ENCODE measurements at regions not wholly inside any gene's neighbourhood (a gene's known extent, or its start where the extent isn't known, plus 50 kb on each side); places are given as distances from the start of the nearest gene placed in this dataset.

DNA sequence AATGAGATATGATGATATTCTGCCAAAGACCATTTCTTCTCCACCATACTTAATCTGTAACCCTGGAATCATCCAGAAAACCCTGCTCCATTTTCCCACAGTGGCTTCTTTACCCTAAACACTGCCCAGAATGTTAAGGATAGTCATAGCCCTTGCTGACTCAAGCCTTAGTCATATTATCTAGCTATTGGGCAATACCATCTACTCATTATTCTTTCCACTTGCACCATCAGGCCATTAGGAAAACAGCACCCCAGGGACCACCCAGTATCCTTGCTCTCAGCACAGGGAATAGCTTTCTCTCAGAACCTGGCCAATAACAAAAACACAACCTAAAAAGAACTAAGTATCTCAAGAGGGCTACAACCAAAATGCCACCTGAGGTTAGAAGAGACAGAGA is 445.7 kb upstream of the SLC14A2 start:
- no peaks in the 10 kb centered on the region for H3K4me1 ChIP-seq (ENCODE audit: insufficient read depth, low read length)
- no peak overlapping the region for H3K27ac ChIP-seq (ENCODE audit: extremely low read length, insufficient read depth, low read length)
- no peak overlapping the region for H3K4me3 ChIP-seq (replicated peaks in 1 of 3; ENCODE audit: insufficient read depth in 1 of 3, low read depth in 2 of 3, low read length in 3 of 3)
- H4K20me1 ChIP-seq (ENCODE audit: insufficient read depth, low read length): no peaks in the 10 kb centered on the region
- POLR2A ChIA-PET: no interaction called here
- no peaks in the 10 kb centered on the region for H3K79me2 ChIP-seq (ENCODE audit: insufficient read depth, low read length)
- H3K9ac ChIP-seq (ENCODE audit: insufficient read depth, low read depth, low read length): no peak overlapping the region
- CTCF ChIA-PET (ENCODE audit: low intra/inter-chr PET ratio, low total read pairs): no interaction called here
- H3K27me3 ChIP-seq (ENCODE audit: control insufficient read depth in 1 of 2, insufficient read depth in 2 of 2, low read length in 2 of 2): no peaks in the 10 kb centered on the region
- ATAC-seq: no peak
- no peak for DNase-seq (ENCODE audit: low spot score)
- TF ChIP-seq ZC3H4 (CRISPR knock-in tag; IDR thresholded peaks at IDR 0.05; ENCODE audit: borderline replicate concordance): no peak
- no TSS peak for BruUV-seq (replicated peaks)
- H3K9me3 ChIP-seq (ENCODE audit: low read length): no peaks in the 10 kb centered on the region; the same call in 1 of the 2 replicates
- intact Hi-C loops (cut with micrococcal nuclease; ENCODE audit: unreplicated experiment): no loop called here
- no peak overlapping the region for H3K4me2 ChIP-seq (ENCODE audit: low read depth, low read length)
- in situ Hi-C loops (cut with HindIII; ENCODE audit: extremely low pct_ligation_motif_present, low pct_unique_long_range_greater_than_20kb): no loop called here
- H3K36me3 ChIP-seq (replicated peaks in 1 of 2; ENCODE audit: control insufficient read depth in 1 of 2, insufficient read depth in 2 of 2, low read length in 2 of 2): no peaks in the 10 kb centered on the region
- H2AFZ ChIP-seq (ENCODE audit: low read length): no peak overlapping the region
- FAIRE-seq: no peak

DNA sequence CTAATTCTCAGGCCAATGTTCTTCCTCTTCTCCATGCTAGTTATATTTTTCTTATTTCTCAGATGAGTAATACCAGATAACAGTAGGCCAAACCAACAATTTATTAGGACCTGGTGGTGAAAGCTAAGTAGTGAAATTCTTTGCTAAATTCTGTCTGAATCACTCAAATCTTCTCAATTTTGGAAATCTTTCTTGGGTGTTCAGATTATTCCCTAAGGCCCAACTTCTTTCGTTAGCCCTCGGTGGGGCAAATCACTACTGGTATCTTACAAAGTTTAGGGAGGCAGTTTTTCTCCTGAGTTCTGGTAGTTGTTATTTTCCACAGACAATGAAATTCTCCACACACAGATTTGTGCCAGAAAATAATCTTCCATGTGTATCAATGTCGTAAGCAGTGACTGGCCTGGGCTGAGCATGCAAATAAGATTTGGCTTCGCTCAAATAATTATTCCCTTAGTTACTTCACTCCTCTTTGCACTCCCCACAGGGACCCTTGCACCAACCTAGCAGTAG is 443.5 kb upstream of the SLC14A2 start:
- H3K9me3 ChIP-seq (ENCODE audit: low read length): no peaks in the 10 kb centered on the region; the same call in 1 of the 2 replicates
- intact Hi-C loops (cut with micrococcal nuclease; ENCODE audit: unreplicated experiment): no loop called here
- H3K4me3 ChIP-seq (replicated peaks in 1 of 3; ENCODE audit: insufficient read depth in 1 of 3, low read depth in 2 of 3, low read length in 3 of 3): no peak overlapping the region
- 40% methylated on average over 4 of the region's 4 CpGs for WGBS (ENCODE audit: low lambda C conversion rate)
- no peaks in the 10 kb centered on the region for H3K79me2 ChIP-seq (ENCODE audit: insufficient read depth, low read length)
- H3K27ac ChIP-seq (ENCODE audit: extremely low read length, insufficient read depth, low read length): no peak overlapping the region
- DNase-seq (ENCODE audit: low spot score) (no peak), ATAC-seq (no peak), FAIRE-seq (no peak)
- H3K27me3 ChIP-seq (ENCODE audit: control insufficient read depth in 1 of 2, insufficient read depth in 2 of 2, low read length in 2 of 2): no peaks in the 10 kb centered on the region
- no peaks in the 10 kb centered on the region for H4K20me1 ChIP-seq (ENCODE audit: insufficient read depth, low read length)
- ChIA-PET CTCF (ENCODE audit: low intra/inter-chr PET ratio, low total read pairs) (no interaction called here), POLR2A (no interaction called here)
- no peaks in the 10 kb centered on the region for H3K4me1 ChIP-seq (ENCODE audit: insufficient read depth, low read length)
- TF ChIP-seq ZNF710 (CRISPR knock-in tag; IDR thresholded peaks at IDR 0.05; ENCODE audit: borderline replicate concordance): no peak
- TF ChIP-seq HNRNPK (IDR thresholded peaks at IDR 0.05; ENCODE audit: low read depth, low read length, poor library complexity, severe bottlenecking): no peak
- no peak for TF ChIP-seq ATF7 (IDR thresholded peaks at IDR 0.05)
- no peak for TF ChIP-seq ATF7 (CRISPR knock-in tag; IDR thresholded peaks at IDR 0.05)
- no peak for TF ChIP-seq ZNF318 (CRISPR knock-in tag; IDR thresholded peaks at IDR 0.05)
- TF ChIP-seq, protein P1, sequence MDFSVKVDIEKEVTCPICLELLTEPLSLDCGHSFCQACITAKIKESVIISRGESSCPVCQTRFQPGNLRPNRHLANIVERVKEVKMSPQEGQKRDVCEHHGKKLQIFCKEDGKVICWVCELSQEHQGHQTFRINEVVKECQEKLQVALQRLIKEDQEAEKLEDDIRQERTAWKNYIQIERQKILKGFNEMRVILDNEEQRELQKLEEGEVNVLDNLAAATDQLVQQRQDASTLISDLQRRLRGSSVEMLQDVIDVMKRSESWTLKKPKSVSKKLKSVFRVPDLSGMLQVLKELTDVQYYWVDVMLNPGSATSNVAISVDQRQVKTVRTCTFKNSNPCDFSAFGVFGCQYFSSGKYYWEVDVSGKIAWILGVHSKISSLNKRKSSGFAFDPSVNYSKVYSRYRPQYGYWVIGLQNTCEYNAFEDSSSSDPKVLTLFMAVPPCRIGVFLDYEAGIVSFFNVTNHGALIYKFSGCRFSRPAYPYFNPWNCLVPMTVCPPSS (IDR thresholded peaks at IDR 0.05): no peak
- no peak overlapping the region for H3K4me2 ChIP-seq (ENCODE audit: low read depth, low read length)
- H3K9ac ChIP-seq (ENCODE audit: insufficient read depth, low read depth, low read length): no peak overlapping the region
- no TSS peak for BruUV-seq (replicated peaks)
- in situ Hi-C loops (cut with HindIII; ENCODE audit: extremely low pct_ligation_motif_present, low pct_unique_long_range_greater_than_20kb): no loop called here
- H2AFZ ChIP-seq (ENCODE audit: low read length): no peak overlapping the region
- H3K36me3 ChIP-seq (replicated peaks in 1 of 2; ENCODE audit: control insufficient read depth in 1 of 2, insufficient read depth in 2 of 2, low read length in 2 of 2): no peaks in the 10 kb centered on the region
